ENCODE measurements at regions not wholly inside any gene's neighbourhood (a gene's known extent, or its start where the extent isn't known, plus 50 kb on each side); places are given as distances from the start of the nearest gene placed in this dataset.
"Not testable (repeated sequence)": the region's sequence is repeated elsewhere in the genome, so short reads cannot be mapped to it uniquely, and the experiment has no call there.

GRCh38 chr10:29881811-29882210, 177.6 kb downstream of the JCAD start:
- DNase-seq (ENCODE audit: low read depth in 2 of 2): no peak

- DNase-seq (ENCODE audit: low read depth in 2 of 2): no peak
Measured at GRCh38 chr10:29881336-29881771, 178.0 kb downstream of the JCAD start.

GRCh38 chr10:29880856-29881255, 178.5 kb downstream of the JCAD start:
- DNase-seq (ENCODE audit: low read depth in 2 of 2): no peak

GRCh38 chr10:29879862-29880261, 179.5 kb downstream of the JCAD start:
- no peak for DNase-seq (ENCODE audit: low read depth in 2 of 2)

- no peak for DNase-seq (ENCODE audit: low read depth in 2 of 2)
Measured at GRCh38 chr10:29878492-29878891, 180.9 kb downstream of the JCAD start.

GRCh38 chr10:29877793-29878491, 181.4 kb downstream of the JCAD start:
- no peak for DNase-seq (ENCODE audit: low read depth in 2 of 2)

GRCh38 chr10:29876008-29876555, 183.3 kb downstream of the JCAD start:
- DNase-seq (ENCODE audit: low read depth in 2 of 2): no peak

- no peak for DNase-seq (ENCODE audit: low read depth in 2 of 2)
Measured at GRCh38 chr10:29874606-29875269, 184.6 kb downstream of the JCAD start.

GRCh38 chr10:29873941-29874484, 185.4 kb downstream of the JCAD start:
- DNase-seq (ENCODE audit: low read depth in 2 of 2): no peak

- no peak for DNase-seq (ENCODE audit: low read depth in 2 of 2)
Measured at GRCh38 chr10:29870522-29871044, 188.8 kb downstream of the JCAD start.

GRCh38 chr10:29869593-29869992, 189.8 kb downstream of the JCAD start:
- no peak for DNase-seq (ENCODE audit: low read depth in 2 of 2)

GRCh38 chr10:29866356-29866755, 193.0 kb downstream of the JCAD start:
- DNase-seq (ENCODE audit: low read depth in 2 of 2): no peak

- DNase-seq (ENCODE audit: low read depth in 2 of 2): no peak
Measured at GRCh38 chr10:29865700-29866355, 193.6 kb downstream of the JCAD start.

GRCh38 chr10:29862923-29863614, 196.3 kb downstream of the JCAD start:
- DNase-seq (ENCODE audit: low read depth in 2 of 2): no peak

- no peak for DNase-seq (ENCODE audit: low read depth in 2 of 2)
Measured at GRCh38 chr10:29861811-29862505, 197.4 kb downstream of the JCAD start.

- DNase-seq (ENCODE audit: low read depth in 2 of 2): not testable (repeated sequence)
Measured at GRCh38 chr10:29861231-29861630, 198.2 kb downstream of the JCAD start.

GRCh38 chr10:29860166-29860565, 199.2 kb downstream of the JCAD start:
- DNase-seq (ENCODE audit: low read depth in 2 of 2): no peak

GRCh38 chr10:29859521-29860130, 199.8 kb downstream of the JCAD start:
- DNase-seq (ENCODE audit: low read depth in 2 of 2): no peak

GRCh38 chr10:29858702-29859267, 200.6 kb downstream of the JCAD start:
- no peak for DNase-seq (ENCODE audit: low read depth in 2 of 2)
